Osteoblast (primary cell): ENCODE measurements at regions not wholly inside any gene's neighbourhood (a gene's known extent, or its start where the extent isn't known, plus 50 kb on each side); places are given as distances from the start of the nearest gene placed in this dataset.

ENCODE experiments used
- DNase-seq: peaks from one replicate; pipeline ENCODE4 v3.0.0; 2011; ENCODE audit warnings: low spot score, mixed read lengths; ENCODE audit not compliant: insufficient read length; ENCODE audit errors: missing footprints
- H2AFZ ChIP-seq: 2 replicates; pipeline ENCODE4 v1.6.0; 2011; ENCODE audit warnings: mild to moderate bottlenecking, low read length
- H3K27ac ChIP-seq: 2 replicates; pipeline ENCODE4 v1.5.1; 2011; ENCODE audit warnings: mild to moderate bottlenecking, low read depth, low read length, moderate library complexity
- H3K27me3 ChIP-seq: 2 replicates; pipeline ENCODE4 v1.6.0; 2012; ENCODE audit warnings: mild to moderate bottlenecking, control low read depth, inconsistent platforms, low read length, moderate library complexity; ENCODE audit not compliant: insufficient read depth
- H3K36me3 ChIP-seq: 2 replicates; pipeline ENCODE4 v1.5.1; 2011; ENCODE audit warnings: mild to moderate bottlenecking, low read length, control low read depth, moderate library complexity; ENCODE audit not compliant: insufficient read depth
- H3K4me1 ChIP-seq: 2 replicates; pipeline ENCODE4 v1.5.1; 2011; ENCODE audit warnings: mild to moderate bottlenecking, low read length, control low read depth, moderate library complexity; ENCODE audit not compliant: insufficient read depth
- H3K4me2 ChIP-seq: 2 replicates; pipeline ENCODE4 v1.6.0; 2011; ENCODE audit warnings: mild to moderate bottlenecking, low read length; ENCODE audit not compliant: insufficient read depth
- H3K4me3 ChIP-seq: fragments of 200-600 bp; sonication (generic); 3 replicates; pipeline ENCODE4 v1.5.1; 2012; ENCODE audit warnings: mild to moderate bottlenecking, low read length, inconsistent platforms; ENCODE audit not compliant: insufficient read depth
- H3K79me2 ChIP-seq: 2 replicates; pipeline ENCODE4 v1.6.0; 2012; ENCODE audit warnings: mild to moderate bottlenecking, low read length, control low read depth, inconsistent platforms; ENCODE audit not compliant: insufficient read depth
- H3K9me3 ChIP-seq: 2 replicates; pipeline ENCODE4 v1.5.1; 2011; ENCODE audit warnings: low read depth, low read length, control low read depth
- H4K20me1 ChIP-seq: 2 replicates; pipeline ENCODE4 v1.6.0; 2012; ENCODE audit warnings: mild to moderate bottlenecking, low read length, control low read depth; ENCODE audit not compliant: insufficient read depth
- CTCF ChIP-seq: IDR thresholded peaks from 2 replicates; pipeline ENCODE4 v1.5.1; 2011; ENCODE audit warnings: mild to moderate bottlenecking, low read depth, low read length, moderate library complexity; ENCODE audit errors: extremely low read depth

GRCh38 chr20:12715371-12715770, 293.4 kb upstream of the SPTLC3 start:
- Histone ChIP-seq H3K27ac (no peak overlapping the region), H3K4me1 (no peaks in the 10 kb centered on the region), H4K20me1 (no peaks in the 10 kb centered on the region), H3K4me3 (no peak overlapping the region), H2AFZ (no peak overlapping the region), H3K79me2 (no peaks in the 10 kb centered on the region), H3K4me2 (no peak overlapping the region), H3K36me3 (no peaks in the 10 kb centered on the region), H3K9me3 (no peaks in the 10 kb centered on the region), H3K27me3 (no peaks in the 10 kb centered on the region)
- TF ChIP-seq CTCF: no peak
- no peak for DNase-seq

GRCh38 chr20:12715991-12716680, 292.6 kb upstream of the SPTLC3 start:
- no peak for DNase-seq
- no peak overlapping the region for H3K4me3 ChIP-seq
- no peaks in the 10 kb centered on the region for H4K20me1 ChIP-seq
- TF ChIP-seq CTCF: no peak
- no peak overlapping the region for H3K4me2 ChIP-seq
- no peaks in the 10 kb centered on the region for H3K79me2 ChIP-seq
- no peak overlapping the region for H2AFZ ChIP-seq
- no peaks in the 10 kb centered on the region for H3K27me3 ChIP-seq
- no peak overlapping the region for H3K27ac ChIP-seq
- no peaks in the 10 kb centered on the region for H3K4me1 ChIP-seq
- H3K9me3 ChIP-seq: no peaks in the 10 kb centered on the region
- no peaks in the 10 kb centered on the region for H3K36me3 ChIP-seq

- no peak overlapping the region for H3K4me3 ChIP-seq
- no peaks in the 10 kb centered on the region for H3K27me3 ChIP-seq
- H3K79me2 ChIP-seq: no peaks in the 10 kb centered on the region
- H3K27ac ChIP-seq: no peak overlapping the region
- H3K4me2 ChIP-seq: no peak overlapping the region
- no peak for TF ChIP-seq CTCF
- no peaks in the 10 kb centered on the region for H3K36me3 ChIP-seq
- no peak for DNase-seq
- H4K20me1 ChIP-seq: no peaks in the 10 kb centered on the region
- H3K9me3 ChIP-seq: no peaks in the 10 kb centered on the region
- H3K4me1 ChIP-seq: no peaks in the 10 kb centered on the region
- no peak overlapping the region for H2AFZ ChIP-seq
Measured at GRCh38 chr20:12717061-12717460, 291.7 kb upstream of the SPTLC3 start.

- no peaks in the 10 kb centered on the region for H3K27me3 ChIP-seq
- no peaks in the 10 kb centered on the region for H3K4me1 ChIP-seq
- no peaks in the 10 kb centered on the region for H3K36me3 ChIP-seq
- H3K79me2 ChIP-seq: no peaks in the 10 kb centered on the region
- H3K4me2 ChIP-seq: no peak overlapping the region
- no peak for DNase-seq
- H4K20me1 ChIP-seq: no peaks in the 10 kb centered on the region
- H3K9me3 ChIP-seq: no peaks in the 10 kb centered on the region
- H2AFZ ChIP-seq: no peak overlapping the region
- no peak for TF ChIP-seq CTCF
- H3K27ac ChIP-seq: no peak overlapping the region
- no peak overlapping the region for H3K4me3 ChIP-seq
Measured at GRCh38 chr20:12718619-12719018, 290.2 kb upstream of the SPTLC3 start.
